ENCODE measurements at regions not wholly inside any gene's neighbourhood (a gene's known extent, or its start where the extent isn't known, plus 50 kb on each side); places are given as distances from the start of the nearest gene placed in this dataset.

DNA sequence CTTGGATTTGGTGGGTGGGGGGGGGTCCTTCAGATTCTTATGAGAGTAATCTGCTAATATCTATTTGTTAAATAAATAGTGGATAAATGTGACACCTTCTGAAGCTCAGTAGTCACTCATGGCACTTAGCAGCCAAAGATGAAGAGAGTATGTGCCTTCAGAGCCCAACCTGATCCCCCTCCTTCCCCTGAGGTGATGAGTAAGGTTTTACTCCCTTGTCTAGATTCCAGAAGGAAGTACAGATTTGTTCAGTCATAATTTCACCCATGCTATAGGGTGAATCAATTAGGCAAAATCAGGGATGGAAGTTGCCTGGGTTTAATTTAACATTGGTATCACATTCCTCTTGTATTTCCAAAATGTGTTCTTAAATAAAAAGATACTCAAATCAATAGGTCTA is 340.3 kb upstream of the ATP2B1 start:
- H2BK15ac ChIP-seq (ENCODE audit: low read depth, low read length) = no peak overlapping the region
- H3K27ac ChIP-seq (ENCODE audit: insufficient read length, low read depth, low read length) = no peak overlapping the region
- H3K14ac ChIP-seq (ENCODE audit: insufficient read depth, low read length) = no peak overlapping the region
- H2BK12ac ChIP-seq (ENCODE audit: insufficient read length, low read depth, low read length) = no peak overlapping the region
- no peak overlapping the region for H3K18ac ChIP-seq (ENCODE audit: insufficient read length, low read depth, low read length)
- H2BK5ac ChIP-seq (ENCODE audit: insufficient read length, low read length) = no peak overlapping the region
- Mint-ChIP-seq H3K4me1 (no peaks in the 10 kb centered on the region), H3K9me3 (no peaks in the 10 kb centered on the region), H3K4me3 (no peak overlapping the region), H3K36me3 (ENCODE audit: insufficient read depth in 1 of 3, low read depth in 3 of 3) (no peaks in the 10 kb centered on the region), H3K27me3 (ENCODE audit: low read depth) (no peaks in the 10 kb centered on the region; the same call in 1 of the 2 replicates), H3K27ac (no peak overlapping the region)
- no peak overlapping the region for H2BK20ac ChIP-seq (ENCODE audit: low read depth, low read length, poor library complexity, severe bottlenecking)
- no peak for DNase-seq
- H4K5ac ChIP-seq (ENCODE audit: insufficient read length, low read depth, low read length) = no peak overlapping the region
- no peaks in the 10 kb centered on the region for H3K4me1 ChIP-seq (ENCODE audit: insufficient read depth, low read length)
- H3K56ac ChIP-seq (ENCODE audit: insufficient read length, low read depth, low read length) = no peak overlapping the region
- TF ChIP-seq, protein P1, sequence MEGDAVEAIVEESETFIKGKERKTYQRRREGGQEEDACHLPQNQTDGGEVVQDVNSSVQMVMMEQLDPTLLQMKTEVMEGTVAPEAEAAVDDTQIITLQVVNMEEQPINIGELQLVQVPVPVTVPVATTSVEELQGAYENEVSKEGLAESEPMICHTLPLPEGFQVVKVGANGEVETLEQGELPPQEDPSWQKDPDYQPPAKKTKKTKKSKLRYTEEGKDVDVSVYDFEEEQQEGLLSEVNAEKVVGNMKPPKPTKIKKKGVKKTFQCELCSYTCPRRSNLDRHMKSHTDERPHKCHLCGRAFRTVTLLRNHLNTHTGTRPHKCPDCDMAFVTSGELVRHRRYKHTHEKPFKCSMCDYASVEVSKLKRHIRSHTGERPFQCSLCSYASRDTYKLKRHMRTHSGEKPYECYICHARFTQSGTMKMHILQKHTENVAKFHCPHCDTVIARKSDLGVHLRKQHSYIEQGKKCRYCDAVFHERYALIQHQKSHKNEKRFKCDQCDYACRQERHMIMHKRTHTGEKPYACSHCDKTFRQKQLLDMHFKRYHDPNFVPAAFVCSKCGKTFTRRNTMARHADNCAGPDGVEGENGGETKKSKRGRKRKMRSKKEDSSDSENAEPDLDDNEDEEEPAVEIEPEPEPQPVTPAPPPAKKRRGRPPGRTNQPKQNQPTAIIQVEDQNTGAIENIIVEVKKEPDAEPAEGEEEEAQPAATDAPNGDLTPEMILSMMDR (conservative IDR thresholded peaks at IDR 0.05) = no peak
- H3K4ac ChIP-seq (ENCODE audit: low read depth, low read length) = no peak overlapping the region
- H3K79me2 ChIP-seq (ENCODE audit: insufficient read depth, low read length) = no peaks in the 10 kb centered on the region
- H2AFZ ChIP-seq (ENCODE audit: low read length) = no peak overlapping the region
- H4K91ac ChIP-seq (ENCODE audit: insufficient read length, low read depth, low read length) = no peak overlapping the region
- no peaks in the 10 kb centered on the region for H3K9me3 ChIP-seq (ENCODE audit: control insufficient read depth, low read depth, low read length)
- H3K23ac ChIP-seq (ENCODE audit: insufficient read length, low read depth, low read length) = no peak overlapping the region
- no peak overlapping the region for H2BK120ac ChIP-seq (ENCODE audit: low read depth, low read length, poor library complexity, severe bottlenecking)
- H3T11ph ChIP-seq (ENCODE audit: low read length) = no peak overlapping the region
- H2AK5ac ChIP-seq (ENCODE audit: insufficient read length, low read length) = no peak overlapping the region
- no peaks in the 10 kb centered on the region for H3K27me3 ChIP-seq (ENCODE audit: insufficient read depth, low read length)
- H3K9ac ChIP-seq (ENCODE audit: extremely low read depth, insufficient read length, low read length) = no peak overlapping the region
- no peak overlapping the region for H3K4me2 ChIP-seq (ENCODE audit: insufficient read depth, insufficient read length, low read length)
- H4K8ac ChIP-seq (replicated peaks; ENCODE audit: insufficient read length, low read depth, low read length) = no peak overlapping the region
- H4K20me1 ChIP-seq (ENCODE audit: control insufficient read depth, insufficient read depth, insufficient read length) = no peaks in the 10 kb centered on the region
- H3K79me1 ChIP-seq (ENCODE audit: insufficient read depth, low read depth, low read length, poor library complexity, severe bottlenecking) = no peaks in the 10 kb centered on the region
- H3K23me2 ChIP-seq (ENCODE audit: insufficient read length, low read depth, low read length, poor library complexity, severe bottlenecking) = no peaks in the 10 kb centered on the region

Measured in H9 (cell line).